ENCODE measurements at regions not wholly inside any gene's neighbourhood (a gene's known extent, or its start where the extent isn't known, plus 50 kb on each side); places are given as distances from the start of the nearest gene placed in this dataset.

DNA sequence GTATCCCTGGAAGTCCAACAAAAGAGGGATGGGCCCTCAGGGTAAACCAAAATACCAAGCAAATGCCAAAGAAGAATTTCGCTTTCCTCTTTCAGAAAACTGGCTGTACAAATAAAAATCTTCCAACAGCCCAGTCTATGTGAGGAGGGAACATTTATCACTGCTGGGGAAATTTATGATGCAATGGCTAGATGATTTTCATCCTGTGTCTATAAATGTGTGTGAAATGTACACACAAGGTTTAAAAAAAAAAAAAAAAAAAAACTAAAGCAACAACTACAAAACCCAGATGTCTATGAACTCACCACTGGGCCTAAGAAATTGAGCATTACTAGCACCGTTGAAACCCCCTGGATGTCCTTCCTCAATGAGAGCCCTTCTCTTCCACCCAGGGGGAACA, 68.7 kb upstream of the SLC4A11 start:
- no peak for DNase-seq

DNA sequence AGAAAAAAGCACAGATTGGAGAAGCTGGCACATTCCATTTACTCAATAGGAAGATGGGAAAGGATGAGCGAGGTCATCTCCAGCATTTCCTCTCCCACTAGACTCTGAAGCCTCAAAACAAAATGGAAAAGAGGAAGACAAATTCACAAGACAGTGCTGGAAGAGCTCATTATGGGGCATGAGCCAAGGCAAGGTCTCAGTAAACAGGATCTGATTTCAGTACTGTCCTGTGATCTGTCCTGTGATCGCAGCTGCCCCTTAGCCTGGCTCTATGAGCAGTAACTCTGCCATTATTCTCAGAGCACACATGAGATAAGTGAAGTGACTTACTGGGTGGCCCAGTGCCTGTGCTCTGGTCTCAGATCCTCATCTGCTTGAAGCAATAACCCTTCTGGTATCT, 68.1 kb upstream of the SLC4A11 start:
- no peak for DNase-seq

DNA sequence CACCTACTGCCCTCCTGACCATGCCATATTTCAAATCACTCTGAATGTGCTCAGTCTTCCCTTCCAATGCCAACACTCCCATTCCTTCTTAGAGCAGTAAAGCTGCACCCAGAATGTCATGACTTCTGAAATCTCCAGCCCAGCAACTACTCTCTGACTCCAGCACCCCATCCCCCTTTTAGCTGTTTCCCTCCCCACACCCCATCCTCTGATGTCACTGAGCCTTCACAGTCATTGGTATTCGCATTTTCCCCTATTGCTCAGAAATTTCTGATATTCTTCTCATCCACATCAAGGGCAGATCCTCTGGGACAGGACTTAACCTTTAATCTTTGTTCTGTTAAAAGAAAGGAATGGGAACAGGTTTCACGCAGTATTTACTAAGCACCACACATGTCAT, 67.1 kb upstream of the SLC4A11 start:
- DNase-seq, result no peak

DNA sequence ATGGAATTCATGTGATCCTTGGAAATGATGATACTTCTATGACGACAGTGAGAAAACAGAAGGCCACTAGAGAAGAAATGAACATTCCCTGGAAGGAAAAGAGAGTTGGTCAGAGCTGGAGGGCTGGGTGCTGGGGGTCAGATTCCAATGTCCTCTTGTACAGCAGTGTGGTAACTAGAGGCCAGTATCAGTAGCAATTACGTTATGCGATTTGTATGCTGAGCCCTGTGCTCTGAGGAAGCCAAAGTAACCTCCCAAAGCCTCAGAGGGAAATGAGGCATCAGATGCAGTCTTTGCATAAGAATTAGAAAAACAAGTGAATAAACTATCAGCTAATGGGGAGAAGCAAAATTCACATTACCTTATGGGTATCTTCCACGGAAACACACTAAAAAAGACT, 65.5 kb upstream of the SLC4A11 start:
- DNase-seq, result no peak

DNA sequence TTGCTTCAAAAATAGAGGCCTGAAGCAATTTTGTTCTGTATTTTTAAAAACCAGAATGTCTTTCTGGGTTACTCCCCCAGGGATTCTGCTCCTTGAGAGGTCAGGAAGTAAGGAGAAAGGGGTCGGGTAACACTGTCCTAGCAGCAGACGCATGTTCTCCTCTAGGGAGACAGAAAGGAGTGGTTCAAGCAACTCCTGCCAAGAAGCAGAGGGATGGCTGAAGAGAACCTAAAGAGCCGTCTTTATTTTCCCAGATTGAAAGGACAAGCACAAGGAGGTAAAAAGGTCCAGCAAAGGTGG, 58.0 kb upstream of the SLC4A11 start:
- DNase-seq, result no peak

DNA sequence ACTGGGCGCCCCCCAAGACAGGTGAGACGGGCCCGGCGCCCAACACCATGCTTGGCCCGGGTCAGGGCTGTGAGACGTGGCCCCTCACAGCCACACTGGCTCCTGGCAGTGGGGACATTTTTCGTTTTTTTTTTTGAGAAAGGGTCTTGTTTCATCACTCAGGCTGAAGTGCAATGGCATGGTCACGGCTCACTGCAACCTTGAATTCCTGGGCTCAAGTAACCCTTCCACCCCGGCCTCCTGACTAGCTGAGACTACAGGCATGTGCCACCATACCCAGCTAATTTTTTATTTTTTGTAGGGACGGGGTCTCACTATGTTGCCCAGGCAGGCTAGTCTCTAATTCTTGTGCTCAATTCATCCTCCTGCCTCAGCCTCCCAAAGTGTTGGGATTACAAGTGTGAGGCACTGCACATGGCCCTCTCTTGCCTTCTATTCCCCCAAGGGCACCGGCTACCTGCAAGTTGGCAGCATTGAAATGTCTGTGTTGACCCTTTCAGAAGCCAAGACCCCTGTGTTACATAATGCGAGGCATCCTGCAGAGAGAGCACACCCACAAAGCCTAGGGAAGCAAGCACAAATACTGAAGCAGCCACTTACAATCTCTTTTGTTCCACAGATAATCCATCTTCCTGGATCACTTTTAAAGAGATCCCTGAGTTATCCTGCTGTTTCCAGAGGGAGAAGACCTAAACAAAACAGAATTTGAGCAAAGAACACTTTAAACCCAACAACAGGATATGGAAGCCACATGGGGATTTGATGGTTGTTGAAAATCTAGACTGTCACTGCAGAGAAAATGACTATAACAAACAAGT, 57.5 kb upstream of the SLC4A11 start:
- DNase-seq, result no peak

Data from CD4-positive, alpha-beta T cell treated with Interleukin-15 for 1 hour (primary cell).